Mucosa of rectum (tissue), 2 donors: ENCODE measurements at regions not wholly inside any gene's neighbourhood (a gene's known extent, or its start where the extent isn't known, plus 50 kb on each side); places are given as distances from the start of the nearest gene placed in this dataset.

Source experiments
- H3K27ac ChIP-seq, 2 donors: one replicate each; pipeline ENCODE4 v1.7.0; 2013; ENCODE audit warnings: inconsistent platforms in 2 of 2, low read depth in 2 of 2, low read length in 2 of 2
- H3K27me3 ChIP-seq, 2 donors: one replicate each; pipeline ENCODE4 v1.7.0; 2013; ENCODE audit warnings: low read length in 2 of 2; ENCODE audit not compliant: control insufficient read depth in 2 of 2, insufficient read depth in 2 of 2
- H3K36me3 ChIP-seq, 2 donors: one replicate each; pipeline ENCODE4 v1.7.0; 2013; ENCODE audit warnings: low read length in 2 of 2; ENCODE audit not compliant: control insufficient read depth in 2 of 2, insufficient read depth in 2 of 2
- H3K4me1 ChIP-seq, 2 donors: one replicate each; pipeline ENCODE4 v1.7.0; 2013; ENCODE audit warnings: low read length in 2 of 2, mild to moderate bottlenecking in 1 of 2; ENCODE audit not compliant: control insufficient read depth in 2 of 2, insufficient read depth in 2 of 2
- H3K4me3 ChIP-seq, 2 donors: one replicate each; pipeline ENCODE4 v1.7.0; 2013; ENCODE audit warnings: low read length in 2 of 2
- H3K9ac ChIP-seq, 2 donors: one replicate each; pipeline ENCODE4 v1.7.0; 2013; ENCODE audit warnings: low read length in 2 of 2, low read depth in 1 of 2, mild to moderate bottlenecking in 1 of 2
- H3K9me3 ChIP-seq, 2 donors: one replicate each; pipeline ENCODE4 v1.7.0; 2013; ENCODE audit warnings: low read length in 2 of 2; ENCODE audit not compliant: control insufficient read depth in 2 of 2
- donor health status: healthy.
- donor health status: Normal muscosa, but diverticular disease.

DNA sequence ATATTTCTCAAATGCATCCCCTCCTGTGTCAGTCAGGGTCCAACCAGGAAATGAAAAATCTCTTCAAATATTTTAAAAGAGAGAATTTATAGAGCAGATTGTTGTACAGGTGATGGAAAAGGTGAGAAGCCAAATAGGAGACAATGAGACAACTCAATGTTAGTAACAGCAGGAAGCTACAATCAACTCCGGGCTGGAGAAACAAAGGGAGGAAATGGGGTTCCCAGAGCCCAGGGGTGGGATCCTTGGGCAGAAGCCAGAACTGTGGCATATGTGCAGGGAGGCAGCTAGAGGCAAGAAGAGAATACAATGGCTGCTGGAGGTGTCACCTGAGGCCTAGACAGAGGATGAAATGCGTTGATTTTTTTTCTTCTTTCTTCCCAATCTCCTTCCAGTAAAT is 361.8 kb upstream of the ACTBL2 start:
- Histone ChIP-seq H3K27me3 (no peaks in the 10 kb centered on the region), H3K9ac (no peak overlapping the region), H3K4me1 (no peaks in the 10 kb centered on the region), H3K9me3 (no peaks in the 10 kb centered on the region), H3K36me3 (no peaks in the 10 kb centered on the region), H3K27ac (no peak overlapping the region), H3K4me3 (no peak overlapping the region)

GRCh38 chr5:57843059-57843367 is 360.4 kb upstream of the ACTBL2 start:
- Histone ChIP-seq H3K36me3 (no peaks in the 10 kb centered on the region), H3K27ac (no peak overlapping the region), H3K9me3 (no peaks in the 10 kb centered on the region), H3K4me1 (no peaks in the 10 kb centered on the region), H3K27me3 (no peaks in the 10 kb centered on the region), H3K4me3 (no peak overlapping the region), H3K9ac (no peak overlapping the region)

DNA sequence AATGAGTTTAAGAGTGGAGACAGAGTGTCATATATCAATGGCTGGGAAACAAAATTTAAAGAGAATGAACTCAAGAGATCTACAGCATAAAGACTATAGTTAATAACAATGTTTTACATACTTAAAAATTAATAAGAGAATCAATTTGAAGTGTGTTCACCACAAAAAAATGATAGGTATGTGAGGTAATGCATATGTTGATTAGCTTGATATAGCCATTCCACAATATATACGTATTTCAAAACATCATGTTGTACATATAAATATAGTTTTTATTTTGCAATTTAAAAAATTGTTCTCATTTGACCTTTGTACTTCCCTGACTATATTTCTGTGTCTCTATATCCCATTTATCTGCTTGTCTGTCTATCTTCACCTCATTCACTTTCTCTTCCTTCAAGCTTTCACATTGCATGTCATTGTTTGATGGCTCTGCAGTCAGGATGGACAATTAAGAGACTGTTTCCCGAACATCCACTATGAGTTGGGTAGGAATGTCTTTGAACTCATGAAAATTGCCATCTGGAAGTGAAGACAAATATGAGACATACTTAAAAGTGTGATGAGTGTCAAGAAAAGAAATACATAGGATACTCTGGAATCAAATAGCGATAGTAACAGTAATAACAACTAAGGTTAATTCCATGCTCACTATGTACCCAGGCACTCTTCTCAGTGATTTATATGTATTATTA is 359.9 kb upstream of the ACTBL2 start:
- Histone ChIP-seq H3K4me1 (no peaks in the 10 kb centered on the region), H3K9ac (no peak overlapping the region), H3K9me3 (no peaks in the 10 kb centered on the region), H3K27me3 (no peaks in the 10 kb centered on the region), H3K27ac (no peak overlapping the region), H3K4me3 (no peak overlapping the region), H3K36me3 (no peaks in the 10 kb centered on the region)

- Histone ChIP-seq H3K9ac (no peak overlapping the region), H3K27me3 (no peaks in the 10 kb centered on the region), H3K4me3 (no peak overlapping the region), H3K9me3 (no peaks in the 10 kb centered on the region), H3K36me3 (no peaks in the 10 kb centered on the region), H3K27ac (no peak overlapping the region), H3K4me1 (no peaks in the 10 kb centered on the region)
These were observed 359.2 kb upstream of the ACTBL2 start for GRCh38 chr5:57841676-57842363.

DNA sequence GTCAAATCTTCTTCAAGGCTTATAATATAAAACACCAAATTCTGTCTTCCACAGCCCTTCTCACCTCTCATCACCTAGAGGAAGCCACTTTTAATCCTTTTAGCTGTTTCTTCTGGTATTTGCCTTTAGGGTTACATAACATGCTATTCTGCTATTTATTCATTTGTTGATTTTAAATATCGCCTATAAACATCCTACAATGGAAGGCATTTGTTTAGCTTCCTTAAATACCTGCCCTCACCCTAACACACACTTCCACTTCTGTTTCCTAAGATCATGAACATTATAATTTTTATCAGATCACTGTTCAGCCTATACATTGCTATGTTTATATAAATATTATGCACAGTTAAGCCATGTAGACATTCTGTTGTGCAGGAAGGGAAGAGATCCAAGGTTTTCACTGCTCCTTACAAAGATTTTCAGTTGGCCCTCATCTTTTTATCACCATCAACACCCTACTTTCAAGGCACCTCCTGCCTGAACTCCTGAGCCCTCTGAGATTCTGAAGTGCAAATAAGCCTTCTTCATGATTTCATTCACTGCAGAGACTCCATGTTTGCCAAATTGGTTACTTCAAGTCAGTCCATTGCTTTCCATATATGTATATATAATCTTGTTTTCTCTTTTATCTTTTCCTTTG is 356.9 kb upstream of the ACTBL2 start:
- Histone ChIP-seq H3K9ac (no peak overlapping the region), H3K9me3 (no peaks in the 10 kb centered on the region), H3K27me3 (no peaks in the 10 kb centered on the region), H3K36me3 (no peaks in the 10 kb centered on the region), H3K4me1 (no peaks in the 10 kb centered on the region), H3K4me3 (no peak overlapping the region), H3K27ac (no peak overlapping the region)

DNA sequence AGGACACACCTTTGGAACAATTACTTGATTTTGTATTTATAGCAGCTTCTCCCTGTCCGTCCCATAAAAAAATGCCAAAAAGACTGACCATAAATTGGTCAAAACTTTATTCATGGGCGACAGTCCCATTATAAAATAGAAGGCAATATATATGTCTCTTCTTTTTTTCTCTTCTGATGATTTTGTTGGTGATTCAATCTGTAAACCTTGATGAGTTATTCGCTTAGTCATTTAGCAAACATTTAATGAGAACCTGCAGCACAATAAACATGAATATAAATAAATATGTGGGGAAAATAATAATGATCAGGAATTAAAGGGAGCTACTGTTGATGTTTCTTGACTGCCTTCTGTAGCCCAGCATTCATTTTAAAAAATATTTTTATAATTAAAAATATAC is 356.4 kb upstream of the ACTBL2 start:
- H3K36me3 ChIP-seq: no peaks in the 10 kb centered on the region
- H3K4me1 ChIP-seq: no peaks in the 10 kb centered on the region
- no peak overlapping the region for H3K4me3 ChIP-seq
- no peaks in the 10 kb centered on the region for H3K9me3 ChIP-seq
- no peaks in the 10 kb centered on the region for H3K27me3 ChIP-seq
- no peak overlapping the region for H3K27ac ChIP-seq
- H3K9ac ChIP-seq: no peak overlapping the region

- H3K4me3 ChIP-seq: no peak overlapping the region
- no peaks in the 10 kb centered on the region for H3K4me1 ChIP-seq
- H3K27me3 ChIP-seq: no peaks in the 10 kb centered on the region
- H3K9me3 ChIP-seq: no peaks in the 10 kb centered on the region
- H3K9ac ChIP-seq: no peak overlapping the region
- no peak overlapping the region for H3K27ac ChIP-seq
- no peaks in the 10 kb centered on the region for H3K36me3 ChIP-seq
These were observed 354.3 kb upstream of the ACTBL2 start for GRCh38 chr5:57836921-57837320.

GRCh38 chr5:57836331-57836730 is 353.7 kb upstream of the ACTBL2 start:
- Histone ChIP-seq H3K9me3 (no peaks in the 10 kb centered on the region), H3K36me3 (no peaks in the 10 kb centered on the region), H3K4me1 (no peaks in the 10 kb centered on the region), H3K9ac (no peak overlapping the region), H3K27ac (no peak overlapping the region), H3K4me3 (no peak overlapping the region), H3K27me3 (no peaks in the 10 kb centered on the region)

DNA sequence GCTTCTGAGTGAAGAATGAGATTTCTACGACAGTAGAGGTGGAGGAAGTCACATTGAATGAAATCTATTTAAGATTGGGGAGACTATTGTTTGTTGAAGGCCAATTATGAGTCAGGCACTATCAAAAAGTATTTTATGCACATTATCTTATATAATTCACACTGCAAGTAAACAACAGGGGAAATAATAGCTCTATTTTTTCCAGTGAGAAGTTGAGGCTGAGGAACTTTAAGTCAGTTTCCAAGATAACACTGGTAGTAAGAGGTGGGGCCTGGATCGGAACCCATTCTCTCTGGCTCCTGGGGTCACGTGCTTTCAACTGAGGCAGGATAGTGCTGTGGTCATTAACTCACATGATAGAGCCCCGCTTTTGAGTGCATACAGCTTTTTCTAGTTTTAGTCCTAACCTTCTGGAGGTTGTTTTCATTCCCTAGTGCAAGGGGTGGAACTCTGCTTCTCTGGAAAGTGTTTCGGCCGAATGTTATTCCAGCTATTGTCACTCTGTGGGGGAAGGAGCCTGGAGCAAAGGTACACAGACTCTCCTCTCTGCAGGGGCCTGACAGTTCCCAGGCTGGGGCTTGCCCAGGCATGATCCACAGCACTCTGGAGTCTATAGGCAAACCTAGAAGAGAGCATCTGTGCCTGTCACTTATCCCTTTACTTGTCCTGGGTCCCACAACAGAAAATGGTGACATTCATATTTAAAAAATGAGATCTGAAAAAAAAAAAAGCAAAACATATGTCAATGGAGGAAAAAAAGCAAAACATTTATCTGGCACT is 352.4 kb upstream of the ACTBL2 start:
- H3K27ac ChIP-seq: no peak overlapping the region
- H3K4me3 ChIP-seq: no peak overlapping the region
- H3K4me1 ChIP-seq: no peaks in the 10 kb centered on the region
- no peaks in the 10 kb centered on the region for H3K36me3 ChIP-seq
- H3K27me3 ChIP-seq: no peaks in the 10 kb centered on the region
- no peak overlapping the region for H3K9ac ChIP-seq
- no peaks in the 10 kb centered on the region for H3K9me3 ChIP-seq

DNA sequence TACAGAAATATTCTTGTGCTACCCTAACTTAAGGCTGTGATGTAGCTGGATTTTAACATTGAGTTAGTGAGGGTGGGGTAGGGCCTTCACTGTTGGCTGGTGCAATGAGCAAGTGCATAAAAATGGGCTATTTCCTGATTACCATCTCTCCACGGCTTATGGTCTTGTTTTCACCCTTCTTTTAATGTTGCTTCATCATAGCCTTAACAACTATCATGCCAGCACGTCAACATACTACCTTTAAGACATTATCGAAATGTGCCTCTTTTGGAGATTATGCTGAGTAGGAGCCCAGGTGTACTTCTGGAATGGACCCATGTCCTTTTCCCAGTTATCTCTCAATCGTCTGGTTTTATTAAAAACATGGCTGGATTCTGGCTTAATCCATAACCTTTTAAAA is 350.9 kb upstream of the ACTBL2 start:
- no peaks in the 10 kb centered on the region for H3K36me3 ChIP-seq
- H3K9ac ChIP-seq: no peak overlapping the region
- no peaks in the 10 kb centered on the region for H3K27me3 ChIP-seq
- no peaks in the 10 kb centered on the region for H3K9me3 ChIP-seq
- no peaks in the 10 kb centered on the region for H3K4me1 ChIP-seq
- H3K27ac ChIP-seq: no peak overlapping the region
- no peak overlapping the region for H3K4me3 ChIP-seq
